AG09309 (cell line): ENCODE measurements at regions not wholly inside any gene's neighbourhood (a gene's known extent, or its start where the extent isn't known, plus 50 kb on each side); places are given as distances from the start of the nearest gene placed in this dataset.

ENCODE experiments used
- DNase-seq: peaks from one replicate; pipeline ENCODE4 v3.0.0-alpha.2; 2010; ENCODE audit warnings: low read depth
- H3K4me3 ChIP-seq: 2 replicates; pipeline ENCODE4 v1.5.1; 2011; ENCODE audit warnings: mild to moderate bottlenecking, low read depth, low read length, moderate library complexity; ENCODE audit not compliant: control insufficient read depth
- TF ChIP-seq, protein P1 (sequence below): IDR thresholded peaks from 2 replicates; pipeline ENCODE4 v1.5.1; 2011; ENCODE audit warnings: mild to moderate bottlenecking, low read depth, low read length, inconsistent platforms; ENCODE audit not compliant: insufficient read depth, control insufficient read depth; ENCODE audit errors: missing control alignments

DNA sequence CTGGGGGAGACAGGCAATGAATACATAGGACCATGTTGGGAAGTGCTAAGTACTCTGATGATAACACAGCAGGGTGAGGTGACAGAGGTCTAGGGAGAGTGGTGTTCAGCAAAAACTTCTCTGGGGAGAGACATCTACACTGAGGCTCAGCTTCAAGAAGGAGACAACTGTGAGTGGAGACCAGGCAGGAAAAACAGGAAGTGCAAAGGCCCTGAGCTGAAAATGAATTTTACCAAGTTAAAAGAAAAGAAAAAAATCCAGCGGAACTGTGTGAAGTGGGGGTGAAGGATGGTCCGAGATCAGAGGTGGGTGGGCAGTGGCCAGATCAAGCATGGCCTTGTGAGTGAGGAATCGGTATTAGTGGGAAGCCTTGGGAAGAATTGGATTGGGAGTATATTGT lies 110.1 kb upstream of the CLSTN2 start:
- TF ChIP-seq, protein P1, sequence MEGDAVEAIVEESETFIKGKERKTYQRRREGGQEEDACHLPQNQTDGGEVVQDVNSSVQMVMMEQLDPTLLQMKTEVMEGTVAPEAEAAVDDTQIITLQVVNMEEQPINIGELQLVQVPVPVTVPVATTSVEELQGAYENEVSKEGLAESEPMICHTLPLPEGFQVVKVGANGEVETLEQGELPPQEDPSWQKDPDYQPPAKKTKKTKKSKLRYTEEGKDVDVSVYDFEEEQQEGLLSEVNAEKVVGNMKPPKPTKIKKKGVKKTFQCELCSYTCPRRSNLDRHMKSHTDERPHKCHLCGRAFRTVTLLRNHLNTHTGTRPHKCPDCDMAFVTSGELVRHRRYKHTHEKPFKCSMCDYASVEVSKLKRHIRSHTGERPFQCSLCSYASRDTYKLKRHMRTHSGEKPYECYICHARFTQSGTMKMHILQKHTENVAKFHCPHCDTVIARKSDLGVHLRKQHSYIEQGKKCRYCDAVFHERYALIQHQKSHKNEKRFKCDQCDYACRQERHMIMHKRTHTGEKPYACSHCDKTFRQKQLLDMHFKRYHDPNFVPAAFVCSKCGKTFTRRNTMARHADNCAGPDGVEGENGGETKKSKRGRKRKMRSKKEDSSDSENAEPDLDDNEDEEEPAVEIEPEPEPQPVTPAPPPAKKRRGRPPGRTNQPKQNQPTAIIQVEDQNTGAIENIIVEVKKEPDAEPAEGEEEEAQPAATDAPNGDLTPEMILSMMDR = no peak
- DNase-seq = no peak
- H3K4me3 ChIP-seq = no peak overlapping the region

DNA sequence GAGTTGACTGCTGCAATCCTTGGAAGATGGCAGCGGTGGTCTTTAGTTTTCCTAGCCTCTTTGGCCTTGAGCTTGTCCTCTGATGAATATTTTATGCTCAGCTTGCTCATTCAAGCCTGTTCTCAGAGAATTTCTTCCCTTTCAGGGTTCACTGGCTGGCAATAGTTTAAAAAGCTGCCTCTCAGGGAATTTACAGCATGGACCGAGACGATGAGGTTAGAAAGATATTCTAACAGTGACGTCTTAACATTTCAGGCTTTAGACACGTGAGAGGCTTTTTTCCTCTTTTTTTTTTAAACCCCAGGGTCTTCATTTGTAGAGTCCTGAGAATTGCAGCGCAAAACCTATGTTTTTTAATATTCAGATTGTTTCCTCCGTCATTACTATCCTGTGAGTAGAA lies 120.3 kb upstream of the CLSTN2 start:
- TF ChIP-seq, protein P1 = no peak
- H3K4me3 ChIP-seq = no peak overlapping the region
- no peak for DNase-seq

DNA sequence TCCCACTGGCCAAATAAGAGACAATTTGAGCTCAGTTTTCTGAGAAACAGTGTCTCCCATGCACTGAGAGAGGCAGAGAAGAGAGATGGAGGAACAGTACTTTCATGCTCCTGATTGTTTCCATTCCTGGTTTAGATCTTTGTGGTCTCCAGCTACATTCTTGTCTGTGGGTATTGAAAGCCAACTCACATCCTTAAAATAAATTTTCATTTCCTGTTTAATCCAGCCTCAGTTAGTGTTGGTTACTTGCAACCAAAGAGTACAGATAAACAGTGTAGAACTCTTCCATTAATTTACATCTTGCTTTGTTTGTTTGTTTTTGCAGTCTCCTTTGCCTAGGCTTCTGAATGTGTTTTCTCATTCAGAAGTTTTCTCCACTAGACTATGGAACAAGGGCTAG lies 123.7 kb upstream of the CLSTN2 start:
- TF ChIP-seq, protein P1 = no peak
- no peak for DNase-seq
- no peak overlapping the region for H3K4me3 ChIP-seq

DNA sequence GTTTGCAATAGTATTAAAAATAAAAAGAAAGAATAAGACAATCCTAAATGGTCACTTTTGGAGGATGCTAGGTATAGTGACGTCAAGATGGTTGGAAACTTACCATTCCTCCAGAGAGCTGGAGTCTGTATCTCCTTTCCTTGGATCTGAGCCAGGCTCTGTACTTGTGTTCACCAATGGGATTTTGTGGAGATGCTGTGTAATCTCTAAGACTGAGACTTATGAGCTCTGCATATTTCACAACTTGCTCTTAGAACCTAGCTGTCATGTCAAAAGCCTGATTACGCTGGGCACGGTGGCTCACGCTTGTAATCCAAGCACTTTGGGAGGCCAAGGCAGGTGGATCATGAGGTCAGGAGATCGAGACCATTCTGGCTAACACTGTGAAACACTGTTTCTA lies 126.8 kb upstream of the CLSTN2 start:
- TF ChIP-seq, protein P1 = no peak
- H3K4me3 ChIP-seq = no peak overlapping the region
- DNase-seq = no peak

DNA sequence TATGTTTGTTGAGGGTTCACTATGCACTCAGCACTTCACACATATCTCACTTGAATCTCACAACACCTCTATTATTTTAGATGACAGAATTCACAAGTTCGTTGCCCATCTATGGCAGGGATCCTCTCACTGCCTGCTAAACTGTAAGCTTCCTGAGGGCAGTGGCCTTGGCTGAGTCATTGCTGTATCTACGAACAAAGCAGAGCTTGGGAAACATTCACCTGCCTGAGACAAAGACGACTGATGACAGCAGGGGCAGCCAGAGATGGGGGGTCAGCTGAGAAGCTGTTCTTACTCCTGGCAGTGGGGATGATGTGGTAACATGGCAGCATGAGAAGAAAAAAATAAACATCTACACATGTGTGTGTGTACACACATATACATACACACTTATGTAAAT lies 125.5 kb upstream of the NMNAT3 start:
- DNase-seq = no peak
- H3K4me3 ChIP-seq = no peak overlapping the region
- TF ChIP-seq, protein P1 = no peak

DNA sequence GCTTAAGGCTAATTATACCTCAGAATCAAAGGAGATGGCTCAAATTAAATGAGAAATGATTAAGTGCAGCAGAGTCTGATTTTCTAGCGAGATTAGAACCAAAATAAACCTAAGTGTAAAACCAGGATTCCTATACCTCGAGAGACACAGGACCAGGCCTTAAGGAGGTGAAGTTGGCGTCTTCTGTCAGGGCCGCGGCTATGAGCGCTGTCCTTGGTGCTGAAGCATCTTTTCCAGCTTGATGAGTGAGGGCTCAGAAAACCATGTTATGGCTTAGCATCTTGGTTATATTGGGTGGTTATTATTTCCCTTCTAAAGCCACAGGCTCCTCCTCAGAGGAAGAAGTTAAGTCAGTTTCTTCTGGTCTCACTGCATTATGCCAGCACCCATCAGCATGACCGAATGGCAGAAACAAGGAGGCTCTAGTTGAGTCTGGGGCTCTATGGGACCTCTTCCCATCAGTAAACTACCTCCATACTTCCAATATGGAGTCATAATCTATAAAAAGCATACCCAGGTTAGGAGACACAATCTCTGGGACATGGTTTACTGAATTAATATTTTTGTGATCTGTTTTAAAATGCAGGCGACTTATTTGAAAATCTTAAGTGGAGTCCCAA lies 120.1 kb upstream of the NMNAT3 start:
- TF ChIP-seq, protein P1 = no peak
- DNase-seq = no peak
- no peak overlapping the region for H3K4me3 ChIP-seq
